H9 (cell line): ENCODE measurements at regions not wholly inside any gene's neighbourhood (a gene's known extent, or its start where the extent isn't known, plus 50 kb on each side); places are given as distances from the start of the nearest gene placed in this dataset.

Experiments
- DNase-seq: peaks from one replicate; pipeline ENCODE4 v3.0.0-alpha.2; 2017
- H2AFZ ChIP-seq: one replicate; pipeline ENCODE4 v1.6.1; 2013; ENCODE audit warnings: mild to moderate bottlenecking, low read length, control low read depth, moderate library complexity
- H2AK5ac ChIP-seq: 2 replicates; pipeline ENCODE4 v1.6.1; 2013; ENCODE audit warnings: low read length, control low read depth, mixed read lengths; ENCODE audit not compliant: insufficient read length
- H2BK120ac ChIP-seq: one replicate; pipeline ENCODE4 v1.6.1; 2013; ENCODE audit warnings: low read depth, mild to moderate bottlenecking, low read length, control low read depth, inconsistent platforms; ENCODE audit not compliant: poor library complexity, severe bottlenecking
- H2BK12ac ChIP-seq: 2 replicates; pipeline ENCODE4 v1.6.1; 2013; ENCODE audit warnings: low read length, control low read depth, mixed read lengths, low read depth; ENCODE audit not compliant: insufficient read length
- H2BK15ac ChIP-seq: 2 replicates; pipeline ENCODE4 v1.6.1; 2013; ENCODE audit warnings: low read depth, low read length, control low read depth
- H2BK20ac ChIP-seq: one replicate; pipeline ENCODE4 v1.6.1; 2013; ENCODE audit warnings: low read depth, mild to moderate bottlenecking, low read length, control low read depth, inconsistent platforms; ENCODE audit not compliant: poor library complexity, severe bottlenecking
- H2BK5ac ChIP-seq: 2 replicates; pipeline ENCODE4 v1.6.1; 2013; ENCODE audit warnings: low read length, control low read depth, mixed read lengths; ENCODE audit not compliant: insufficient read length
- H3K14ac ChIP-seq: 2 replicates; pipeline ENCODE4 v1.6.1; 2013; ENCODE audit warnings: low read length, control low read depth; ENCODE audit not compliant: insufficient read depth
- H3K18ac ChIP-seq: 2 replicates; pipeline ENCODE4 v1.6.1; 2013; ENCODE audit warnings: low read depth, mild to moderate bottlenecking, mixed read lengths, low read length, control low read depth; ENCODE audit not compliant: insufficient read length
- H3K23ac ChIP-seq: 2 replicates; pipeline ENCODE4 v1.6.1; 2013; ENCODE audit warnings: low read length, control low read depth, mixed read lengths, low read depth; ENCODE audit not compliant: insufficient read length
- H3K23me2 ChIP-seq: 2 replicates; pipeline ENCODE4 v1.6.1; 2013; ENCODE audit warnings: low read depth, mild to moderate bottlenecking, mixed read lengths, low read length, control low read depth; ENCODE audit not compliant: insufficient read length, poor library complexity, severe bottlenecking
- H3K27ac ChIP-seq: 2 replicates; pipeline ENCODE4 v1.5.1; 2013; ENCODE audit warnings: low read length, control low read depth, mixed read lengths, low read depth; ENCODE audit not compliant: insufficient read length
- H3K27me3 ChIP-seq: 2 replicates; pipeline ENCODE4 v1.6.1; 2013; ENCODE audit warnings: low read length, control low read depth, inconsistent platforms; ENCODE audit not compliant: insufficient read depth
- H3K4ac ChIP-seq: 2 replicates; pipeline ENCODE4 v1.6.1; 2013; ENCODE audit warnings: low read depth, mild to moderate bottlenecking, control low read depth, inconsistent platforms, low read length, moderate library complexity
- H3K4me1 ChIP-seq: 2 replicates; pipeline ENCODE4 v1.6.1; 2013; ENCODE audit warnings: low read length, control low read depth, inconsistent platforms; ENCODE audit not compliant: insufficient read depth
- H3K4me2 ChIP-seq: 2 replicates; pipeline ENCODE4 v1.6.1; 2013; ENCODE audit warnings: low read length, control low read depth, mixed read lengths; ENCODE audit not compliant: insufficient read length, insufficient read depth
- H3K56ac ChIP-seq: 2 replicates; pipeline ENCODE4 v1.6.1; 2013; ENCODE audit warnings: low read depth, mild to moderate bottlenecking, mixed read lengths, low read length, control low read depth; ENCODE audit not compliant: insufficient read length
- H3K79me1 ChIP-seq: 2 replicates; pipeline ENCODE4 v1.6.1; 2013; ENCODE audit warnings: low read depth, mild to moderate bottlenecking, moderate library complexity, low read length, control low read depth, inconsistent platforms; ENCODE audit not compliant: insufficient read depth, poor library complexity, severe bottlenecking
- H3K79me2 ChIP-seq: 2 replicates; pipeline ENCODE4 v1.6.1; 2013; ENCODE audit warnings: low read length, control low read depth, inconsistent platforms; ENCODE audit not compliant: insufficient read depth
- H3K9ac ChIP-seq: 2 replicates; pipeline ENCODE4 v1.6.1; 2013; ENCODE audit warnings: low read length, control low read depth, mixed read lengths; ENCODE audit not compliant: insufficient read length; ENCODE audit errors: extremely low read depth
- H3K9me3 ChIP-seq: one replicate; pipeline ENCODE4 v1.6.1; 2013; ENCODE audit warnings: low read depth, low read length, inconsistent platforms; ENCODE audit not compliant: control insufficient read depth
- H3T11ph ChIP-seq: one replicate; pipeline ENCODE4 v1.6.1; 2013; ENCODE audit warnings: mild to moderate bottlenecking, low read length, control low read depth, inconsistent platforms
- H4K20me1 ChIP-seq: one replicate; pipeline ENCODE4 v1.6.1; 2013; ENCODE audit not compliant: control insufficient read depth, insufficient read length, insufficient read depth
- H4K5ac ChIP-seq: 2 replicates; pipeline ENCODE4 v1.6.1; 2013; ENCODE audit warnings: low read depth, mild to moderate bottlenecking, mixed read lengths, low read length, control low read depth; ENCODE audit not compliant: insufficient read length
- H4K8ac ChIP-seq: replicated peaks from 2 replicates; pipeline ENCODE4 v1.6.1; 2013; ENCODE audit warnings: low read length, control low read depth, mixed read lengths, low read depth; ENCODE audit not compliant: insufficient read length
- H4K91ac ChIP-seq: 2 replicates; pipeline ENCODE4 v1.6.1; 2013; ENCODE audit warnings: low read depth, mild to moderate bottlenecking, moderate library complexity, mixed read lengths, low read length, control low read depth; ENCODE audit not compliant: insufficient read length
- H3K27ac Mint-ChIP-seq, 3 experiments: 2 replicates in 2 of 3; 3 replicates in 1 of 3; pipeline ENCODE4 v1.8.0; 2020 to 2021; ENCODE audit warnings: mixed read lengths in 3 of 3, mild to moderate bottlenecking in 1 of 3, moderate library complexity in 1 of 3
- H3K27me3 Mint-ChIP-seq: 2 replicates; pipeline ENCODE4 v1.8.0; 2021; ENCODE audit warnings: low read depth, mild to moderate bottlenecking, moderate library complexity, mixed read lengths
- H3K36me3 Mint-ChIP-seq, 3 experiments: 2 replicates in 2 of 3; 3 replicates in 1 of 3; pipeline ENCODE4 v1.8.0; 2020 to 2021; ENCODE audit warnings: low read depth in 3 of 3, mixed read lengths in 3 of 3; ENCODE audit not compliant: insufficient read depth in 1 of 3
- H3K4me1 Mint-ChIP-seq, 2 experiments: 2 replicates each; pipeline ENCODE4 v1.8.0; 2020; ENCODE audit warnings: mixed read lengths in 2 of 2
- H3K4me3 Mint-ChIP-seq, 2 experiments: 2 replicates in 1 of 2; 3 replicates in 1 of 2; pipeline ENCODE4 v1.8.0; 2020 to 2021; ENCODE audit warnings: mild to moderate bottlenecking in 2 of 2, mixed read lengths in 2 of 2, moderate library complexity in 1 of 2
- H3K9me3 Mint-ChIP-seq, 2 experiments: 2 replicates in 1 of 2; 3 replicates in 1 of 2; pipeline ENCODE4 v1.8.0; 2020; ENCODE audit warnings: mild to moderate bottlenecking in 2 of 2, mixed read lengths in 2 of 2, moderate library complexity in 1 of 2
- WGBS: extraction: QIAGEN DNeasy Blood & Tissue Kit; methylation state at CpG from one replicate; pipeline ENCODE4 v1.1.7; 2013; ENCODE audit warnings: missing lambda C conversion rate, low lambda C conversion rate, mixed read lengths; ENCODE audit not compliant: insufficient read length; ENCODE audit errors: extremely low coverage; 5-methylcytosine and 5-hydroxymethylcytosine counted together
- TF ChIP-seq, protein P1 (sequence below): fragments of 200-600 bp; sonication (generic); conservative IDR thresholded peaks from 3 replicates; pipeline ENCODE4 v1.8.0; 2021; ENCODE audit warnings: antibody characterized with exemption, mild to moderate bottlenecking

DNA sequence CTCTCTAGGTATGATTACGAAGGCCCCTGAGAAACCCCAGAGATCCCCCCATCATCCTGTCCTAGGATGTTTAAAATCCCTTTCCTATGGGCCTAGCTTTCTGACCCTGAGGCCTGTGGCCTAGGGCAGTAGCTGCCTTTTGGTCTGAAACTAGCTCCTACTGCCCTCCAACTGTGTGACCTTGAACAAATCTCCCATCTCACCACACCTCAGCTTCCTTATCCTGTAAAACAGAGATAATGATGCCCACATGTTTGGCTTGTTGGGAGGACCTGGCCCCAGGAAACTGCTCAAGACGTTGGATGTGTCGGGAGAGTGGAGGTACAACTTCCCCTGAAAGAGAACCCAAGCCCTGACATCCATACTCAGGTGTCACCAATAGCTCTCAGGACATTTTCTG lies 213.2 kb downstream of the SMAD2 start:
- no peaks in the 10 kb centered on the region for H4K20me1 ChIP-seq
- peaks cover 2% of the 10 kb centered on the region for H3K27me3 Mint-ChIP-seq
- H4K91ac ChIP-seq, result no peak overlapping the region
- H3K36me3 Mint-ChIP-seq, result no peaks in the 10 kb centered on the region
- DNase-seq, result no peak
- no peak overlapping the region for H2AK5ac ChIP-seq
- H2BK5ac ChIP-seq, result no peak overlapping the region
- H3K27me3 ChIP-seq, result no peaks in the 10 kb centered on the region
- H4K8ac ChIP-seq, result no peak overlapping the region
- H3K4me2 ChIP-seq, result no peak overlapping the region
- no peak overlapping the region for H2AFZ ChIP-seq
- no peak overlapping the region for H3K27ac ChIP-seq
- no peaks in the 10 kb centered on the region for H3K9me3 ChIP-seq
- no peaks in the 10 kb centered on the region for H3K79me2 ChIP-seq
- H3K4ac ChIP-seq, result no peak overlapping the region
- TF ChIP-seq, protein P1, sequence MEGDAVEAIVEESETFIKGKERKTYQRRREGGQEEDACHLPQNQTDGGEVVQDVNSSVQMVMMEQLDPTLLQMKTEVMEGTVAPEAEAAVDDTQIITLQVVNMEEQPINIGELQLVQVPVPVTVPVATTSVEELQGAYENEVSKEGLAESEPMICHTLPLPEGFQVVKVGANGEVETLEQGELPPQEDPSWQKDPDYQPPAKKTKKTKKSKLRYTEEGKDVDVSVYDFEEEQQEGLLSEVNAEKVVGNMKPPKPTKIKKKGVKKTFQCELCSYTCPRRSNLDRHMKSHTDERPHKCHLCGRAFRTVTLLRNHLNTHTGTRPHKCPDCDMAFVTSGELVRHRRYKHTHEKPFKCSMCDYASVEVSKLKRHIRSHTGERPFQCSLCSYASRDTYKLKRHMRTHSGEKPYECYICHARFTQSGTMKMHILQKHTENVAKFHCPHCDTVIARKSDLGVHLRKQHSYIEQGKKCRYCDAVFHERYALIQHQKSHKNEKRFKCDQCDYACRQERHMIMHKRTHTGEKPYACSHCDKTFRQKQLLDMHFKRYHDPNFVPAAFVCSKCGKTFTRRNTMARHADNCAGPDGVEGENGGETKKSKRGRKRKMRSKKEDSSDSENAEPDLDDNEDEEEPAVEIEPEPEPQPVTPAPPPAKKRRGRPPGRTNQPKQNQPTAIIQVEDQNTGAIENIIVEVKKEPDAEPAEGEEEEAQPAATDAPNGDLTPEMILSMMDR, result no peak
- no peak overlapping the region for H3K14ac ChIP-seq
- H3K4me1 ChIP-seq, result no peaks in the 10 kb centered on the region
- H3K18ac ChIP-seq, result no peak overlapping the region
- no peak overlapping the region for H3K9ac ChIP-seq
- no peak overlapping the region for H2BK12ac ChIP-seq
- no peak overlapping the region for H3T11ph ChIP-seq
- no peak overlapping the region for H2BK120ac ChIP-seq
- no peak overlapping the region for H3K4me3 Mint-ChIP-seq
- no peaks in the 10 kb centered on the region for H3K79me1 ChIP-seq
- H3K9me3 Mint-ChIP-seq, result no peaks in the 10 kb centered on the region
- H4K5ac ChIP-seq, result no peak overlapping the region
- no CpG with 5 or more reads among the region's 3 CpGs for WGBS
- H3K4me1 Mint-ChIP-seq, result no peaks in the 10 kb centered on the region
- no peak overlapping the region for H2BK20ac ChIP-seq
- no peak overlapping the region for H3K27ac Mint-ChIP-seq
- no peak overlapping the region for H2BK15ac ChIP-seq
- no peaks in the 10 kb centered on the region for H3K23me2 ChIP-seq
- no peak overlapping the region for H3K56ac ChIP-seq
- H3K23ac ChIP-seq, result no peak overlapping the region
